Colonic mucosa (tissue), 4 donors: ENCODE measurements at regions not wholly inside any gene's neighbourhood (a gene's known extent, or its start where the extent isn't known, plus 50 kb on each side); places are given as distances from the start of the nearest gene placed in this dataset.
"Not testable (repeated sequence)": the region's sequence is repeated elsewhere in the genome, so short reads cannot be mapped to it uniquely, and the experiment has no call there.

Experiments
- DNase-seq: peaks from one replicate; pipeline ENCODE4 v3.0.0-alpha.2; 2020
- H3K27ac ChIP-seq: fragments of 200-600 bp; one replicate; pipeline ENCODE4 v1.8.0; 2021
- H3K27me3 ChIP-seq: fragments of 200-600 bp; one replicate; pipeline ENCODE4 v1.8.0; 2021
- H3K36me3 ChIP-seq: fragments of 200-600 bp; one replicate; pipeline ENCODE4 v1.8.0; 2021
- H3K4me1 ChIP-seq: fragments of 200-600 bp; one replicate; pipeline ENCODE4 v1.8.0; 2021; ENCODE audit warnings: mild to moderate bottlenecking
- H3K4me3 ChIP-seq: fragments of 200-600 bp; one replicate; pipeline ENCODE4 v1.8.0; 2021
- H3K9ac ChIP-seq, 2 donors: one replicate each; pipeline ENCODE4 v1.7.0; 2013; ENCODE audit warnings: control low read depth in 2 of 2, low read depth in 2 of 2, low read length in 2 of 2
- H3K9me3 ChIP-seq: fragments of 200-600 bp; one replicate; pipeline ENCODE4 v1.8.0; 2021
- CTCF ChIP-seq: fragments of 200-600 bp; IDR thresholded peaks from one replicate; pipeline ENCODE4 v1.8.0; 2022; ENCODE audit warnings: antibody characterized with exemption, mild to moderate bottlenecking
- intact Hi-C: fragments of 100-400 bp; cut with DNase I; formaldehyde crosslinking; loops from one replicate; pipeline ENCODE4 v1.14.1; 2022
- donor health status: healthy.
- donor health status: DM: no; HTN: no; CAD: no.
- donor health status: DM: no; HTN: no; CAD: no.

- no peaks in the 10 kb centered on the region for H3K27me3 ChIP-seq
- H3K9ac ChIP-seq, result no peak overlapping the region
- no peaks in the 10 kb centered on the region for H3K36me3 ChIP-seq
- no peak for TF ChIP-seq CTCF
- H3K27ac ChIP-seq, result no peak overlapping the region
- H3K4me1 ChIP-seq, result no peaks in the 10 kb centered on the region
- intact Hi-C loops, result no loop called here
- H3K9me3 ChIP-seq, result no peaks in the 10 kb centered on the region
- H3K4me3 ChIP-seq, result no peak overlapping the region
- no peak for DNase-seq
Observed at GRCh38 chr4:37555322-37555721, 130.9 kb downstream of the RELL1 start.

- H3K4me1 ChIP-seq, H3K36me3 ChIP-seq, H3K4me3 ChIP-seq, DNase-seq, H3K9me3 ChIP-seq, H3K9ac ChIP-seq, H3K27ac ChIP-seq, intact Hi-C loops, H3K27me3 ChIP-seq: not testable (repeated sequence)
Observed at GRCh38 chr4:37549866-37550265, 136.3 kb downstream of the RELL1 start.

GRCh38 chr4:37549041-37549440 is 137.1 kb downstream of the RELL1 start:
- intact Hi-C loops, result no loop called here
- no peaks in the 10 kb centered on the region for H3K4me1 ChIP-seq
- no peaks in the 10 kb centered on the region for H3K9me3 ChIP-seq
- TF ChIP-seq CTCF, result no peak
- no peak overlapping the region for H3K4me3 ChIP-seq
- DNase-seq, result no peak
- no peaks in the 10 kb centered on the region for H3K27me3 ChIP-seq
- H3K9ac ChIP-seq, result no peak overlapping the region
- no peaks in the 10 kb centered on the region for H3K36me3 ChIP-seq
- H3K27ac ChIP-seq, result no peak overlapping the region

GRCh38 chr4:37546586-37546985 is 139.6 kb downstream of the RELL1 start:
- TF ChIP-seq CTCF, result no peak
- DNase-seq, result no peak
- intact Hi-C loops, result no loop called here

GRCh38 chr4:37542706-37543105 is 143.5 kb downstream of the RELL1 start:
- Histone ChIP-seq H3K36me3 (no peaks in the 10 kb centered on the region), H3K9ac (no peak overlapping the region), H3K4me3 (no peak overlapping the region), H3K4me1 (no peaks in the 10 kb centered on the region), H3K9me3 (no peaks in the 10 kb centered on the region), H3K27me3 (no peaks in the 10 kb centered on the region), H3K27ac (no peak overlapping the region)
- no peak for DNase-seq
- intact Hi-C loops, result no loop called here
- TF ChIP-seq CTCF, result no peak

More at GRCh38 chr4:37546586-37546985, 139.6 kb downstream of the RELL1 start:
- no peaks in the 10 kb centered on the region for H3K36me3 ChIP-seq
- no peaks in the 10 kb centered on the region for H3K27me3 ChIP-seq
- H3K9me3 ChIP-seq, result no peaks in the 10 kb centered on the region
- no peak overlapping the region for H3K9ac ChIP-seq
- H3K4me1 ChIP-seq, result no peaks in the 10 kb centered on the region
- no peak overlapping the region for H3K27ac ChIP-seq
- H3K4me3 ChIP-seq, result no peak overlapping the region

- TF ChIP-seq CTCF, result no peak
- Histone ChIP-seq H3K36me3 (no peaks in the 10 kb centered on the region), H3K4me3 (no peak overlapping the region), H3K9me3 (no peaks in the 10 kb centered on the region), H3K9ac (no peak overlapping the region), H3K4me1 (no peaks in the 10 kb centered on the region), H3K27me3 (no peaks in the 10 kb centered on the region), H3K27ac (no peak overlapping the region)
- intact Hi-C loops, result no loop called here
- DNase-seq, result no peak
Observed at GRCh38 chr4:37541956-37542355, 144.2 kb downstream of the RELL1 start.
